HG02610 (cell line): ENCODE measurements at regions not wholly inside any gene's neighbourhood (a gene's known extent, or its start where the extent isn't known, plus 50 kb on each side); places are given as distances from the start of the nearest gene placed in this dataset.

Experiments
- ATAC-seq: cut with Tn5 transposase; IDR thresholded peaks from one replicate; pipeline ENCODE4 v1.9.1; 2021; ENCODE audit warnings: mild to moderate bottlenecking, moderate library complexity; ENCODE audit not compliant: unreplicated experiment

GRCh38 chr16:86304868-86305267, 205.5 kb upstream of the FOXF1 start:
- no peak for ATAC-seq

- no peak for ATAC-seq
Measured at GRCh38 chr16:86305440-86305839, 204.9 kb upstream of the FOXF1 start.

- no peak for ATAC-seq
Measured at GRCh38 chr16:86306011-86306644, 204.2 kb upstream of the FOXF1 start.

GRCh38 chr16:86306811-86307513, 203.4 kb upstream of the FOXF1 start:
- ATAC-seq, result no peak

GRCh38 chr16:86307514-86307903, 202.8 kb upstream of the FOXF1 start:
- ATAC-seq, result no peak

- no peak for ATAC-seq
Measured at GRCh38 chr16:86308514-86308913, 201.8 kb upstream of the FOXF1 start.

GRCh38 chr16:86313631-86314030, 196.7 kb upstream of the FOXF1 start:
- no peak for ATAC-seq

GRCh38 chr16:86314402-86315025, 195.8 kb upstream of the FOXF1 start:
- no peak for ATAC-seq

- ATAC-seq, result no peak
Measured at GRCh38 chr16:86316967-86317812, 193.1 kb upstream of the FOXF1 start.

GRCh38 chr16:86317813-86318650, 192.3 kb upstream of the FOXF1 start:
- no peak for ATAC-seq

GRCh38 chr16:86319585-86320236, 190.6 kb upstream of the FOXF1 start:
- no peak for ATAC-seq

- ATAC-seq, result no peak
Measured at GRCh38 chr16:86320237-86320595, 190.1 kb upstream of the FOXF1 start.

GRCh38 chr16:86321491-86321890, 188.8 kb upstream of the FOXF1 start:
- no peak for ATAC-seq

GRCh38 chr16:86322283-86322682, 188.0 kb upstream of the FOXF1 start:
- ATAC-seq, result no peak

- no peak for ATAC-seq
Measured at GRCh38 chr16:86322806-86323205, 187.5 kb upstream of the FOXF1 start.

GRCh38 chr16:86324320-86324719, 186.0 kb upstream of the FOXF1 start:
- no peak for ATAC-seq

GRCh38 chr16:86325360-86325759, 185.0 kb upstream of the FOXF1 start:
- no peak for ATAC-seq

GRCh38 chr16:86325895-86326294, 184.4 kb upstream of the FOXF1 start:
- ATAC-seq, result no peak

GRCh38 chr16:86327321-86327720, 183.0 kb upstream of the FOXF1 start:
- no peak for ATAC-seq

GRCh38 chr16:86330906-86331305, 179.4 kb upstream of the FOXF1 start:
- no peak for ATAC-seq
